Type B pancreatic cell (in vitro differentiated cells): ENCODE measurements at regions not wholly inside any gene's neighbourhood (a gene's known extent, or its start where the extent isn't known, plus 50 kb on each side); places are given as distances from the start of the nearest gene placed in this dataset.
"Not testable (repeated sequence)": the region's sequence is repeated elsewhere in the genome, so short reads cannot be mapped to it uniquely, and the experiment has no call there.

Source experiments
- DNase-seq: peaks from one replicate; pipeline ENCODE4 v3.0.0; 2021; ENCODE audit warnings: mixed read lengths; ENCODE audit not compliant: unreplicated experiment; ENCODE audit errors: extremely low spot score
- H3K27ac Mint-ChIP-seq: 2 replicates; pipeline ENCODE4 v1.8.0; 2021; ENCODE audit warnings: mild to moderate bottlenecking, mixed read lengths
- H3K27me3 Mint-ChIP-seq: 2 replicates; pipeline ENCODE4 v1.8.0; 2021; ENCODE audit warnings: mixed read lengths
- H3K36me3 Mint-ChIP-seq: 2 replicates; pipeline ENCODE4 v1.8.0; 2021; ENCODE audit warnings: mixed read lengths
- H3K4me1 Mint-ChIP-seq: one replicate; pipeline ENCODE4 v1.8.0; 2021; ENCODE audit warnings: mixed read lengths; ENCODE audit not compliant: unreplicated experiment
- H3K4me3 Mint-ChIP-seq: 2 replicates; pipeline ENCODE4 v1.8.0; 2021; ENCODE audit warnings: mild to moderate bottlenecking, mixed read lengths
- H3K9me3 Mint-ChIP-seq: 2 replicates; pipeline ENCODE4 v1.8.0; 2021; ENCODE audit warnings: mixed read lengths
- TF ChIP-seq, protein P1 (sequence below): fragments of 200-600 bp; sonication (generic); conservative IDR thresholded peaks from 2 replicates; pipeline ENCODE4 v1.5.0; 2021; ENCODE audit warnings: antibody characterized with exemption, mild to moderate bottlenecking

DNA sequence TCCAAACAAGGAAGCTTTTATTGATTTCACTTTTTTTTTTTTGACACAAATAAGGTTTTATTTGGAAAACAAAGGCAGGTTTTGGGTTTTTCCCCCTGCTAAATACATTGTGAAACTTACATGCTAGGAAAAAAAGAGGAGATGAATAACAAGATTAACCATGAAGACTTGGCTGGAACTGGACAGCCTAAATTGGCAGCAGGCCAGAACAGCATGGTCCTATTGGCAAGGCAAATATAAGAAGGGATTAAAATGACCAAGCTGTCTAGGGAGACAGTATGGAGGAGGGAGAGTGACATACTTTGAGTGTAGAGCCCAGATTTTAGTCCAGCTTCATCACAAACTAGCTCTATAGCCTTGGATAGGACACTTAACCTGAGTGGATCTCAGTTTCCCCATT lies 63.9 kb upstream of the BBX start:
- Mint-ChIP-seq H3K27ac (no peak overlapping the region), H3K9me3 (no peaks in the 10 kb centered on the region), H3K4me1 (no peaks in the 10 kb centered on the region), H3K4me3 (no peak overlapping the region), H3K36me3 (no peaks in the 10 kb centered on the region), H3K27me3 (no peaks in the 10 kb centered on the region)
- no peak for DNase-seq
- TF ChIP-seq, protein P1, sequence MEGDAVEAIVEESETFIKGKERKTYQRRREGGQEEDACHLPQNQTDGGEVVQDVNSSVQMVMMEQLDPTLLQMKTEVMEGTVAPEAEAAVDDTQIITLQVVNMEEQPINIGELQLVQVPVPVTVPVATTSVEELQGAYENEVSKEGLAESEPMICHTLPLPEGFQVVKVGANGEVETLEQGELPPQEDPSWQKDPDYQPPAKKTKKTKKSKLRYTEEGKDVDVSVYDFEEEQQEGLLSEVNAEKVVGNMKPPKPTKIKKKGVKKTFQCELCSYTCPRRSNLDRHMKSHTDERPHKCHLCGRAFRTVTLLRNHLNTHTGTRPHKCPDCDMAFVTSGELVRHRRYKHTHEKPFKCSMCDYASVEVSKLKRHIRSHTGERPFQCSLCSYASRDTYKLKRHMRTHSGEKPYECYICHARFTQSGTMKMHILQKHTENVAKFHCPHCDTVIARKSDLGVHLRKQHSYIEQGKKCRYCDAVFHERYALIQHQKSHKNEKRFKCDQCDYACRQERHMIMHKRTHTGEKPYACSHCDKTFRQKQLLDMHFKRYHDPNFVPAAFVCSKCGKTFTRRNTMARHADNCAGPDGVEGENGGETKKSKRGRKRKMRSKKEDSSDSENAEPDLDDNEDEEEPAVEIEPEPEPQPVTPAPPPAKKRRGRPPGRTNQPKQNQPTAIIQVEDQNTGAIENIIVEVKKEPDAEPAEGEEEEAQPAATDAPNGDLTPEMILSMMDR, result no peak

DNA sequence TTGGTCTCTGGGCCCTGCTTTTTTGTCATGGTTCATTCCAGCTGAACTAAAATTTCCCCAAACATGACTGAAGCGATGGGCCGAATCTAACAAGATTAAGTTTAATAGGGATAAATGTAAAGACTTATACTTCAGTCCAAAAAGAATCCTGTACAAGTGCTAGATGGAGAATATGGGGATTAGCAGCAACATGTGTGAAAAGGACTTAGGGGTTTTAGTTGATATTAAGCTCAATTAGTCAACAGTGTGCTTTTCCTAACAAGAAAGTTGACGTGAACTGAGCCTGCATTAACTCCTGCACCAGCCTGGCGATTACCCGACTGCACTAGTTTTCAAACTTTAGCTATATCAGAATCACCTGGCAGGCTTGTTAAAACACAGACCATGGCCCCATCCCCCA lies 61.0 kb upstream of the BBX start:
- Mint-ChIP-seq H3K27me3 (no peaks in the 10 kb centered on the region), H3K9me3 (no peaks in the 10 kb centered on the region), H3K36me3 (no peaks in the 10 kb centered on the region), H3K4me3 (no peak overlapping the region), H3K27ac (no peak overlapping the region), H3K4me1 (no peaks in the 10 kb centered on the region)
- TF ChIP-seq, protein P1, result no peak
- no peak for DNase-seq

DNA sequence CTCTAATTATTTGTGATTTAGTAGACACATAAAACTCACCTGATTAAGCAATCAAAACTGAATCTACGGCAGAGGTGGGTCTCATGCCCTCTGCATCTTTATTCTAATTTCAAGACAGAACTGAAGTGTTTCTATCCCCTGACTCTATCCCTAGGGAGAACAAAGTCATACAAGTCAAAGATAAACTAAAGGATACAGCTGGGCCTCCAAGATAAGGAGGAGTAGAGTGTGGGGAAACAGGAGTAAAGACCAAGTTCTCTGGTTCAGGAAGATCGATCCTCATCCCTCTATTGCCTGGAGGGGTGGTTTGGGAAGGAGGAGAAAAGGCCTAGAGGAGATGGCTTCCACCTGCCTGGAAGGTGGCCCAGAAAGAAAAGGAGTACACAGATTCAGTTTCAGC lies 58.7 kb upstream of the BBX start:
- Mint-ChIP-seq H3K27me3 (no peaks in the 10 kb centered on the region), H3K4me3 (no peak overlapping the region), H3K36me3 (no peaks in the 10 kb centered on the region), H3K9me3 (no peaks in the 10 kb centered on the region), H3K27ac (no peak overlapping the region), H3K4me1 (no peaks in the 10 kb centered on the region)
- TF ChIP-seq, protein P1, result no peak
- no peak for DNase-seq

DNA sequence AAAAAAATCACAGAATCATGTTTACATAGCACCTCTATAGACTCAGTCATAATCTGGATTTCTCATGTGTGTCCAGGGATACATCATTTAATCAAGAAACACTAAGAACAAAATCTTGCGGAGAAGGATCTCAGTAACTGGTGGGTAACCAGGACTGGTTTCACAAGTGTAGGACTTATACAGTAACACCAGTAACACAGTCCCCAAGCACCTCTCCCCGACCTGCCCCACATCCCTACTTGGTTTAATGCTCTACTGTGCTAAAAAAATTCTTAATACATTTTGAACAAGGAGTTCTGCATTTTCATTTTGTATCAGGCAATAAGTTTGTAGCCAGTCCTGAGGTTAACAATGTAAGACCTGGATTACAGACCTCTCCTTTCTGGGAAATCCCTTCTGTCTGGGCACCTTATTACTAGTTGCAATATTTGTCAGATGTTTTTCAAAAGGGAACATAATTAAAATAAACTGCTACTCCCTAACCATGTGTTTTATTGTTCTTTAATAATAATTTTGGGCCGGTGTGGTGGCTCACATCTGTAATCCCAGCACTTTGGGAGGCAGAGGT lies 57.6 kb upstream of the BBX start:
- no peak for DNase-seq
- Mint-ChIP-seq H3K4me1 (no peaks in the 10 kb centered on the region), H3K27me3 (no peaks in the 10 kb centered on the region), H3K27ac (no peak overlapping the region), H3K36me3 (no peaks in the 10 kb centered on the region), H3K9me3 (no peaks in the 10 kb centered on the region), H3K4me3 (no peak overlapping the region)
- TF ChIP-seq, protein P1, result no peak

DNA sequence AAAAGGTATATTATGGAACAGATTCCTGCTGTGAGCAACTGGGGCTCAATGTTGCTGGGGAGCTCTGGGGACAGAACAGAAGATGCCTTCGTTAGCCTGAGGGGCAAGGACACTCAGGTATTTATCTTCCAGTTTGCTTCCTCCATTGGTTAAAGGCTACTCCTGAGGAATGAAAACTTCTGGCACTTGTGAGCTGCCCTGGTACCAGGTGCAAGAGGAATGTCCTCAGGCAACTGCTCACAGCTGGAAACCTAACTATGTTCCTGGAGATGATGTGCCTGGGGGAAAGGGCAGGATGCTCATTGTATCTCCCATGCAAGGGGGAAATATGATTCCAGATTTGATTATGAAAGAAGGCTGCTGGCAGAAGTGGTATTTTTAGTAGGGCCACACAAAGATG lies 54.0 kb upstream of the BBX start:
- DNase-seq, result no peak
- TF ChIP-seq, protein P1, result no peak
- Mint-ChIP-seq H3K27me3 (peaks cover 3% of the 10 kb centered on the region), H3K4me3 (no peak overlapping the region), H3K27ac (no peak overlapping the region), H3K36me3 (no peaks in the 10 kb centered on the region), H3K4me1 (no peaks in the 10 kb centered on the region), H3K9me3 (no peaks in the 10 kb centered on the region)

DNA sequence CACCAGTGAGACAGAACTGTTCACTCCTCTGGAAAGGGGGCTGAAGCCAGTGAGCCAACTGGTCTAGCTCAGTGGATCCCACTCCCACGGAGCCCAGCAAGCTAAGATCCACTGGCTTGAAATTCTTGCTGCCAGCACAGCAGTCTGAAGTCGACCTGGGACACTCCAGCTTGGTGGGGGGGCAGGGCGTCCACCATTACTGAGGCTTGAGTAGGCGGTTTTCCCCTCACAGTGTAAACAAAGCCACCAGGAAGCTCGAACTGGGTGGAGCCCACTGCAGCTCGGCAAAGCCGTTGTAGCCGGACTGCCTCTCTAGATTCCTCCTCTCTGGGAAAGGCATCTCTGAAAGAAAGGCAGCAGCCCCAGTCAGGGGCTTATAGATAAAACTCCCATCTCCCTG lies 52.3 kb upstream of the BBX start:
- H3K4me1 Mint-ChIP-seq, H3K9me3 Mint-ChIP-seq, DNase-seq, H3K27ac Mint-ChIP-seq, H3K4me3 Mint-ChIP-seq, H3K27me3 Mint-ChIP-seq, H3K36me3 Mint-ChIP-seq: not testable (repeated sequence)
